HG02798 (cell line): ENCODE measurements at regions not wholly inside any gene's neighbourhood (a gene's known extent, or its start where the extent isn't known, plus 50 kb on each side); places are given as distances from the start of the nearest gene placed in this dataset.
"Not testable (repeated sequence)": the region's sequence is repeated elsewhere in the genome, so short reads cannot be mapped to it uniquely, and the experiment has no call there.

Source experiments
- ATAC-seq: cut with Tn5 transposase; IDR thresholded peaks from one replicate; pipeline ENCODE4 v1.9.1; 2021; ENCODE audit warnings: mild to moderate bottlenecking; ENCODE audit not compliant: unreplicated experiment, poor library complexity

GRCh38 chr1:30250984-30251850 lies 472.2 kb downstream of the MATN1 start:
- no peak for ATAC-seq

- ATAC-seq: no peak
Observed at GRCh38 chr1:30250338-30250983, 472.9 kb downstream of the MATN1 start.

- ATAC-seq: no peak
Observed at GRCh38 chr1:30249446-30250337, 473.7 kb downstream of the MATN1 start.

- ATAC-seq: no peak
Observed at GRCh38 chr1:30248774-30249173, 474.6 kb downstream of the MATN1 start.

- ATAC-seq: no peak
Observed at GRCh38 chr1:30248373-30248772, 475.0 kb downstream of the MATN1 start.

GRCh38 chr1:30244801-30245200 lies 478.6 kb downstream of the MATN1 start:
- ATAC-seq: no peak

GRCh38 chr1:30242722-30243457 lies 480.5 kb downstream of the MATN1 start:
- no peak for ATAC-seq

GRCh38 chr1:30242168-30242567 lies 481.2 kb downstream of the MATN1 start:
- no peak for ATAC-seq

- no peak for ATAC-seq
Observed at GRCh38 chr1:30241681-30242080, 481.7 kb downstream of the MATN1 start.

GRCh38 chr1:30234091-30234490 lies 489.3 kb downstream of the MATN1 start:
- ATAC-seq: no peak

- no peak for ATAC-seq
Observed at GRCh38 chr1:30232288-30232899, 491.0 kb downstream of the MATN1 start.

GRCh38 chr1:30229960-30230359 lies 493.4 kb downstream of the MATN1 start:
- no peak for ATAC-seq

- ATAC-seq: no peak
Observed at GRCh38 chr1:30229557-30229956, 493.8 kb downstream of the MATN1 start.

GRCh38 chr1:30226648-30227047 lies 496.7 kb downstream of the MATN1 start:
- no peak for ATAC-seq

GRCh38 chr1:30225357-30225756 lies 498.0 kb downstream of the MATN1 start:
- ATAC-seq: no peak

- ATAC-seq: no peak
Observed at GRCh38 chr1:30219675-30220074, 503.7 kb downstream of the MATN1 start.

GRCh38 chr1:30218438-30218837 lies 504.9 kb downstream of the MATN1 start:
- no peak for ATAC-seq

- no peak for ATAC-seq
Observed at GRCh38 chr1:30216602-30217001, 506.8 kb downstream of the MATN1 start.

GRCh38 chr1:30213936-30214335 lies 509.4 kb downstream of the MATN1 start:
- no peak for ATAC-seq

- not testable (repeated sequence) for ATAC-seq
Observed at GRCh38 chr1:30207962-30208361, 515.4 kb downstream of the MATN1 start.
